ENCODE measurements at regions not wholly inside any gene's neighbourhood (a gene's known extent, or its start where the extent isn't known, plus 50 kb on each side); places are given as distances from the start of the nearest gene placed in this dataset.

DNA sequence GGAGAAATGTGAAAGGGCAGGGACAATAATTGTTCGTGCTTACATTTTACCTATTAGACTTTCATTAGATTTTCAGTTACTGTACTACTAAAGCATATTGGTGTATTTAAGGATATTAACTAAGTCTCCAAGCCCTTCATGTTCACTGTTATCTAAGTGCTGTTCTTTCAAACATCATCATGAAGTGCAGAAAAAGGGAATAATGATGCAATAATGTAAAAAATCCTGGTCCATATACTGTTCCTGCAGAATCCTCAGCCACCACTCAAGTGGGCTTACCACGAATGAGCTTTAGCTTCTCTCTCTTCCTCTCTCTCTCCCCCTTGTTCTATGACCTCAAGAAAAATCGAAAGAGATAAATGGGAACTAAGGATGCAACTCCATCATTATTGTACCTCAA is 600.7 kb downstream of the UTRN start:
- TF ChIP-seq, protein P1, sequence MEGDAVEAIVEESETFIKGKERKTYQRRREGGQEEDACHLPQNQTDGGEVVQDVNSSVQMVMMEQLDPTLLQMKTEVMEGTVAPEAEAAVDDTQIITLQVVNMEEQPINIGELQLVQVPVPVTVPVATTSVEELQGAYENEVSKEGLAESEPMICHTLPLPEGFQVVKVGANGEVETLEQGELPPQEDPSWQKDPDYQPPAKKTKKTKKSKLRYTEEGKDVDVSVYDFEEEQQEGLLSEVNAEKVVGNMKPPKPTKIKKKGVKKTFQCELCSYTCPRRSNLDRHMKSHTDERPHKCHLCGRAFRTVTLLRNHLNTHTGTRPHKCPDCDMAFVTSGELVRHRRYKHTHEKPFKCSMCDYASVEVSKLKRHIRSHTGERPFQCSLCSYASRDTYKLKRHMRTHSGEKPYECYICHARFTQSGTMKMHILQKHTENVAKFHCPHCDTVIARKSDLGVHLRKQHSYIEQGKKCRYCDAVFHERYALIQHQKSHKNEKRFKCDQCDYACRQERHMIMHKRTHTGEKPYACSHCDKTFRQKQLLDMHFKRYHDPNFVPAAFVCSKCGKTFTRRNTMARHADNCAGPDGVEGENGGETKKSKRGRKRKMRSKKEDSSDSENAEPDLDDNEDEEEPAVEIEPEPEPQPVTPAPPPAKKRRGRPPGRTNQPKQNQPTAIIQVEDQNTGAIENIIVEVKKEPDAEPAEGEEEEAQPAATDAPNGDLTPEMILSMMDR (IDR thresholded peaks at IDR 0.05; ENCODE audit: low read depth, low read length, poor library complexity, severe bottlenecking): no peak
- no peak for TF ChIP-seq EZH2phosphoT487 (IDR thresholded peaks at IDR 0.05; ENCODE audit: borderline replicate concordance, low read length)
